C4-2B (cell line): ENCODE measurements at regions not wholly inside any gene's neighbourhood (a gene's known extent, or its start where the extent isn't known, plus 50 kb on each side); places are given as distances from the start of the nearest gene placed in this dataset.

Experiments
- H3K27ac ChIP-seq: fragments of 450-650 bp; 2 replicates; pipeline ENCODE4 v1.5.1; 2017
- ZFX ChIP-seq: fragments of 450-650 bp; IDR thresholded peaks from 2 replicates; pipeline ENCODE4 v1.6.1; 2017
- TF ChIP-seq, protein P1 (sequence below): fragments of 450-650 bp; conservative IDR thresholded peaks from 2 replicates; pipeline ENCODE4 v1.5.1; 2017; ENCODE audit warnings: mild to moderate bottlenecking

DNA sequence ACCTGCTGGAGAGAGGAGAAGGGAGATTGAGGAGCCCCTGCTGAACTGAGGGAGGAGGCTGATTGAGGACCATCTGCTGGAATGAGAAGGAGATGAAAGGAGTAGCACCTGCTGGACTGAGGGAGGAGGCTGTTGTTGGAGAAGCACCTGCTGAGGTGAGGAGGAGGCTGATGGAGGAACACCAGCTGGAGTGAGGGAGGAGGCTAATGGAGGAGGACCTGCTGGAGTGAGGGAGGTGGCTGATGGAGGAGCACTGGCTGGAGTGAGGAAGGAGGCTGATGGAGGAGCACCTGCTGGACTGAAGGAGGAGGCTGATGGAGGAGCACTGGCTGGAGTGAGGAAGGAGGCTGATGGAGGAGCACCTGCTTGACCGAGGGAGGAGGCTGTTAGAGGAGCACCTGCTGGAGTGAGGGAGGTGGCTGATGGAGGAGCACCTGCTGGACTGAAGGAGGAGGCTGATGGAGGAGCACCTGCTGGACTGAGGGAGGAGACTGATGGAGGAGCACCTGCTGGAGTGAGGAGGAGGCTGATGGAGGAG, 409.2 kb upstream of the MYT1L start:
- TF ChIP-seq ZFX = no peak
- no peak overlapping the region for H3K27ac ChIP-seq

DNA sequence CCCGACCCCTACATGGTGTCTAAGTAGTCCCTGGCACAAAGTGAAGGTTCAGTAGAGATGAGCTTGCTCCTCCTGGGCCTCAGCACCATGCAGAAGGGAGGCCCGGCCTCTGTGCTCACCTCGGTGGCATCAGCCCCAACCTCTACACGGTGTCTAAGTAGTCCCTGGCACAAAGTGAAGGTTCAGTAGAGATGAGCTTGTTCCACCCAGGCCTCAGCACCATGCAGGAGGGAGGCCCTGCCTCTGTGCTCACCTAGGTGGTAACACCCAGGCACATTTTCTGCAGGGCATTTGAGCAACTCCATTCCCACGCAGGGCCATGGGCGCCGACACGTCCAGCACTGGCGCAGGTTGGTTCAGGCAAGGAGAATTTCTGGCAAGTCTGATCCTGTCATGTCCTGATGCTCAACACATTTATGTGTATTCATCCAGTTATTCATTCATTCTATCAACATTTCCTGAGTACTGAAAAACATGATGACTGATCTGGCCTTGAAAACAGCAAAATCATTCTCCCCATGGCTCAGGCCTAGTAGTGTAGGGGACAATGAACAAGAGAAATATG, 408.2 kb upstream of the MYT1L start:
- H3K27ac ChIP-seq = no peak overlapping the region
- TF ChIP-seq, protein P1, sequence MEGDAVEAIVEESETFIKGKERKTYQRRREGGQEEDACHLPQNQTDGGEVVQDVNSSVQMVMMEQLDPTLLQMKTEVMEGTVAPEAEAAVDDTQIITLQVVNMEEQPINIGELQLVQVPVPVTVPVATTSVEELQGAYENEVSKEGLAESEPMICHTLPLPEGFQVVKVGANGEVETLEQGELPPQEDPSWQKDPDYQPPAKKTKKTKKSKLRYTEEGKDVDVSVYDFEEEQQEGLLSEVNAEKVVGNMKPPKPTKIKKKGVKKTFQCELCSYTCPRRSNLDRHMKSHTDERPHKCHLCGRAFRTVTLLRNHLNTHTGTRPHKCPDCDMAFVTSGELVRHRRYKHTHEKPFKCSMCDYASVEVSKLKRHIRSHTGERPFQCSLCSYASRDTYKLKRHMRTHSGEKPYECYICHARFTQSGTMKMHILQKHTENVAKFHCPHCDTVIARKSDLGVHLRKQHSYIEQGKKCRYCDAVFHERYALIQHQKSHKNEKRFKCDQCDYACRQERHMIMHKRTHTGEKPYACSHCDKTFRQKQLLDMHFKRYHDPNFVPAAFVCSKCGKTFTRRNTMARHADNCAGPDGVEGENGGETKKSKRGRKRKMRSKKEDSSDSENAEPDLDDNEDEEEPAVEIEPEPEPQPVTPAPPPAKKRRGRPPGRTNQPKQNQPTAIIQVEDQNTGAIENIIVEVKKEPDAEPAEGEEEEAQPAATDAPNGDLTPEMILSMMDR = no peak
- TF ChIP-seq ZFX = no peak

DNA sequence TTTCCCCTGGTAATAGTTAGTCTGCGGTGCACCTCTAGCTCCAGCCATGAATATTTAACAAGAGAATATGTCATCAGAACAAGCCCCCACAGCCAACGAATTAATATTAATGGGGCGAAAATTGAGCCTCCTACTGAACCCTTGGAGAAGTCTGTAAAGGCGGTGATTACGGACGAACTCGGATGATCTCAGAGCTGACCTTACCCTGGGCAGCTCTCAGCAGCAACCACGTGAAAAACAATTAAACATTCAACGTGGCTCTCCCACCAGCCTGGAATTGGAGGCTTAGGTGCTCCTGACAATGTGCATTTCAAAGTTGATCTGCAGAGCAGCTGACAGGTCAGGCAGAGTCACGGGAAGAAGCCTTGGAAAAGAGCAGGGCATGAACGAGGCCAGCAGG, 407.6 kb upstream of the MYT1L start:
- TF ChIP-seq, protein P1 = no peak
- no peak for TF ChIP-seq ZFX
- no peak overlapping the region for H3K27ac ChIP-seq

DNA sequence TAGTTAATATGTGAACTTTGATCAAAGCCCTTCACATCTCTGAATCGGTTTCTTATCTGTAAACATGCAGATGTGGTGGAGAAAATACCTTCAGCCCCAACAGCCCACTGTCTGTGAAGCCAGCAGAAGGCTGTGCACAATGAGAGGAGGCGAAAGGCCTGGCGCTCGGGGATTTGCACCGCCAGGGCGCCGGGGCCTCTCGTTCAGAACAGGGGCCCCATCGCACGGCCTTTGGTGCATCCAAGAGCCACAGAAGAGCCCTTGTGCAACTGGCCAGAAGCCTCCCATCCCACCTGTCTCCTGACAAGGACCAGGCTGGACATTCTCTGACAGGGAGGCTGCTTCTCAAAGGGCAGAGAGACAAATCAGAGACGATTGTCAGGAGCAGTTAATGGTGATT, 407.2 kb upstream of the MYT1L start:
- TF ChIP-seq, protein P1 = no peak
- TF ChIP-seq ZFX = no peak
- H3K27ac ChIP-seq = no peak overlapping the region

DNA sequence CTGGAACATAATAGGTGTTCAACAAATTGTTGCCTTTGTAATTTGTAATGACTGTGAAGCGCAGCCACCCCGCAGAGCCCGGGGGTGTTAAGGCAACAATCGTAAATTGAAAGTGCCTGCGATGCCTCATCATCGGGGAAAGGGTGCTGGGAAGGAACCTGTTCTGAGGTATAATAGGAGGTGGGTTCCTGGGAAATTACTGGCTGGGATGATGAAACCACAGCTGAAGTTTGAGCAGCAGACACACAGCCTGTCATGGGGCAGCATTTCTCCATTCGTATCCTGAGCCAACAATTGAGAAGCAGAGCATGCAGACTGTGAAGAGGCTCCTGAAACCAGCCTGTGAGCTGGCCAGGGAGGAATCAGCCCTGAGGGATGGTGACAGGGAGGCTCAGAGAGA, 404.0 kb upstream of the MYT1L start:
- TF ChIP-seq, protein P1 = no peak
- no peak for TF ChIP-seq ZFX
- H3K27ac ChIP-seq = no peak overlapping the region

DNA sequence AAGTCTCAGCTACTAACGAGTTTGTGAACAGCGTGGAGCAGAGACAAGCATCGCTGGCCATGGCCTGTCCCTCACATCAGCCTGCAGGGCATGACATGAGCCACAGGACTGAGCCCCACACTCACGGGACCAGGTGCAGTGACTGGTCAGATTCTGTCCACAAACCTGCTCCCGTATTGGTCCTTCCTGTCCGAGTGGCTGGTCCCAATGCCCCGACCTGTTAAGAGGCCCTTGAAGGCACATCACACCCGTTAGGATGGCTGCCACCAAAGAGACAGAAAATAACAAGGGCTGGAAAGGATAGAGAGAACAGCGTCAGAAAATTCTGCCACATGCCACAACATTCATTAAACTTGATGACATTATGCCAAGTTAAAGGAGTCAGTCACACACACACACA, 403.2 kb upstream of the MYT1L start:
- H3K27ac ChIP-seq = no peak overlapping the region
- TF ChIP-seq, protein P1 = no peak
- TF ChIP-seq ZFX = no peak

DNA sequence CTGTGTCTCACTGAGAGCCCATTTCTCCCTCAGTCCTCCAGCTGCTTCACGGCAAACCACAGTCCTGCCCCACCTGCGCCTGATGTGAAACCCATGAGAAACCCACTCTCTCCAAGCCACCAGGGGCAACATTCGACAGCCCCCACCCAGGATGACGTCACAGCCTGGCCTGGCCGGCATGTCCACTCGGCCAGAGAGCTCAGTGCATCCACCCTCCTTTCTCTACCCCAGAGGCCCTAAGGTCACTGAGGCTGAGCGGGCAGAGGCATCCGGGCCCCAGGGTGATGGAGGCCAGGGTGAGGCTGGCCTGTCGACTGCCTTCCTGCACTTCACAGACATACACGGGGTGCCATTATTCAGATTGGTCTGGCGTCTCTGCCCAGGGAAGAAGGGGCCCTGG, 402.7 kb upstream of the MYT1L start:
- TF ChIP-seq, protein P1 = no peak
- TF ChIP-seq ZFX = no peak

More for the DNA sequence above, 402.7 kb upstream of the MYT1L start:
- no peak overlapping the region for H3K27ac ChIP-seq
